GM12891 (cell line): ENCODE measurements at regions not wholly inside any gene's neighbourhood (a gene's known extent, or its start where the extent isn't known, plus 50 kb on each side); places are given as distances from the start of the nearest gene placed in this dataset.

Source experiments
- POLR2A ChIP-seq: IDR thresholded peaks from 2 replicates; pipeline ENCODE4 v1.6.1; 2011; ENCODE audit warnings: low read depth, low read length, control low read depth
- POLR2AphosphoS5 ChIP-seq: IDR thresholded peaks from 2 replicates; pipeline ENCODE4 v1.6.1; 2011; ENCODE audit warnings: low read depth, low read length, control low read depth
- TAF1 ChIP-seq: IDR thresholded peaks from 2 replicates; pipeline ENCODE4 v1.6.1; 2011; ENCODE audit warnings: low read depth, low read length, control low read depth

DNA sequence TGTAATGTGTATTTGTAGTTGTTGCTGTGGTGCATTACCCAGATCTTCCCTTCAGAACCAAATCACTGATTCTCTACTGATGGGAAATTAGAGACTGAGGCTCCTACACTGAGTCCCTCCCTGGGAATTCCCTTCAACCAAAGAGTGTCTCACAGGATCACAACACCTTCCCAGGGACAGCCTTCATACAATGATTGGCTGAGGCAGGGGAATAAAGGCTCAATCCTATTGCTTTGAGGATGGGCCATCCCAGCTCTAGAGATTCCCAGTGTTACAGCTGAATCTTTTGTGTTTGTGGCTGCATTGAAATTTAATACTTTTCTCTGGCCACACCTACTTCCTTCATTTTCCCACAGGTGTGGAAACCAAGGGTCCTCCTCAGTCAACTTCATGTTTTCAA is 96.4 kb upstream of the ELL2 start:
- TF ChIP-seq POLR2AphosphoS5, result no peak
- no peak for TF ChIP-seq POLR2A
- TF ChIP-seq TAF1, result no peak
